HEK293 (cell line): ENCODE measurements at regions not wholly inside any gene's neighbourhood (a gene's known extent, or its start where the extent isn't known, plus 50 kb on each side); places are given as distances from the start of the nearest gene placed in this dataset.

ENCODE experiments used
- GLI2 ChIP-seq: fragments of 450-650 bp; formaldehyde crosslinking; IDR thresholded peaks from 2 replicates; pipeline ENCODE4; 2017; ENCODE audit warnings: missing biosample characterization, missing genetic modification characterization, low read depth, borderline replicate concordance
- TCF7L2 ChIP-seq: IDR thresholded peaks from 2 replicates; pipeline ENCODE4 v1.6.1; 2011; ENCODE audit warnings: low read depth, mild to moderate bottlenecking, inconsistent platforms, low read length, moderate library complexity, borderline replicate concordance
- ZBTB48 ChIP-seq: fragments of 450-650 bp; formaldehyde crosslinking; IDR thresholded peaks from 2 replicates; pipeline ENCODE4 v1.5.1; 2016; ENCODE audit warnings: missing biosample characterization, missing genetic modification characterization
- TF ChIP-seq, protein P1 (sequence below): fragments of 450-650 bp; formaldehyde crosslinking; IDR thresholded peaks from 2 replicates; pipeline ENCODE4 v1.5.1; 2016; ENCODE audit warnings: missing biosample characterization, missing genetic modification characterization
- TF ChIP-seq, protein P2 (sequence below): fragments of 450-650 bp; formaldehyde crosslinking; IDR thresholded peaks from 2 replicates; pipeline ENCODE4 v1.5.1; 2016; ENCODE audit warnings: missing biosample characterization, missing genetic modification characterization
- TF ChIP-seq, protein P3 (sequence below): fragments of 450-650 bp; formaldehyde crosslinking; IDR thresholded peaks from 2 replicates; pipeline ENCODE4 v1.5.1; 2016; ENCODE audit warnings: missing biosample characterization, missing genetic modification characterization

DNA sequence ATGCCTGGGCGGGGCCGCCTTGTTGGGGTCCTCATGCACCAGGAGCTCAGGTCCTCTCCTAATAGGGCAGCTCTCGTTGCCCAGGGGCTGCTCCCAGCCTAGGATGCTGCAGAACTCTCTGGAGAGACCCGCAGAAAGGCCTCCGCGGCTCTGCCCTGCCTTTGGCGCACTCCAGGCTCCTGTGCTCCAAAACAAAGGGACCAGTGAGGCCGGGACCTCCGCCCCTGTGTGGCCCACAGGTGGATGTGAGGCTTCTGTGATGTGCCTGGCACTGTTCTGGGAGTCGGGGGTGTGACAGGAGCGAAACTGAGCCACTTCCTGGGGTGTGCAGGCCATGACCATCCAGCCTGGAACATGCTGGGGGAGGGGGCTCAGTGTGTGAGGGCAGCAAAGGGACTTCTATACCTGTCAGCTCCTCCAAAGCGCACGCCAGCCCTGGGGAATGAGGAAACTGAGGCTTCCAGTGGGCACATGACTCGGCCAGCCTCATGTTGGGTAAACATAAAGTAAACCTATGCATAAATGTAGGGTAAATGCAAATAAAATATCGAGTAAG, 153.2 kb downstream of the IRF8 start:
- TF ChIP-seq, protein P1, sequence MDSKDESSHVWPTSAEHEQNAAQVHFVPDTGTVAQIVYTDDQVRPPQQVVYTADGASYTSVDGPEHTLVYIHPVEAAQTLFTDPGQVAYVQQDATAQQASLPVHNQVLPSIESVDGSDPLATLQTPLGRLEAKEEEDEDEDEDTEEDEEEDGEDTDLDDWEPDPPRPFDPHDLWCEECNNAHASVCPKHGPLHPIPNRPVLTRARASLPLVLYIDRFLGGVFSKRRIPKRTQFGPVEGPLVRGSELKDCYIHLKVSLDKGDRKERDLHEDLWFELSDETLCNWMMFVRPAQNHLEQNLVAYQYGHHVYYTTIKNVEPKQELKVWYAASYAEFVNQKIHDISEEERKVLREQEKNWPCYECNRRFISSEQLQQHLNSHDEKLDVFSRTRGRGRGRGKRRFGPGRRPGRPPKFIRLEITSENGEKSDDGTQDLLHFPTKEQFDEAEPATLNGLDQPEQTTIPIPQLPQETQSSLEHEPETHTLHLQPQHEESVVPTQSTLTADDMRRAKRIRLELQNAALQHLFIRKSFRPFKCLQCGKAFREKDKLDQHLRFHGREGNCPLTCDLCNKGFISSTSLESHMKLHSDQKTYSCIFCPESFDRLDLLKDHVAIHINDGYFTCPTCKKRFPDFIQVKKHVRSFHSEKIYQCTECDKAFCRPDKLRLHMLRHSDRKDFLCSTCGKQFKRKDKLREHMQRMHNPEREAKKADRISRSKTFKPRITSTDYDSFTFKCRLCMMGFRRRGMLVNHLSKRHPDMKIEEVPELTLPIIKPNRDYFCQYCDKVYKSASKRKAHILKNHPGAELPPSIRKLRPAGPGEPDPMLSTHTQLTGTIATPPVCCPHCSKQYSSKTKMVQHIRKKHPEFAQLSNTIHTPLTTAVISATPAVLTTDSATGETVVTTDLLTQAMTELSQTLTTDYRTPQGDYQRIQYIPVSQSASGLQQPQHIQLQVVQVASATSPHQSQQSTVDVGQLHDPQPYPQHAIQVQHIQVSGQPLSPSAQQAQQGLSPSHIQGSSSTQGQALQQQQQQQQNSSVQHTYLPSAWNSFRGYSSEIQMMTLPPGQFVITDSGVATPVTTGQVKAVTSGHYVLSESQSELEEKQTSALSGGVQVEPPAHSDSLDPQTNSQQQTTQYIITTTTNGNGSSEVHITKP (tag by site-specific recombination) = no peak
- no peak for TF ChIP-seq ZBTB48 (tag by site-specific recombination)
- TF ChIP-seq GLI2 = no peak
- TF ChIP-seq, protein P2, sequence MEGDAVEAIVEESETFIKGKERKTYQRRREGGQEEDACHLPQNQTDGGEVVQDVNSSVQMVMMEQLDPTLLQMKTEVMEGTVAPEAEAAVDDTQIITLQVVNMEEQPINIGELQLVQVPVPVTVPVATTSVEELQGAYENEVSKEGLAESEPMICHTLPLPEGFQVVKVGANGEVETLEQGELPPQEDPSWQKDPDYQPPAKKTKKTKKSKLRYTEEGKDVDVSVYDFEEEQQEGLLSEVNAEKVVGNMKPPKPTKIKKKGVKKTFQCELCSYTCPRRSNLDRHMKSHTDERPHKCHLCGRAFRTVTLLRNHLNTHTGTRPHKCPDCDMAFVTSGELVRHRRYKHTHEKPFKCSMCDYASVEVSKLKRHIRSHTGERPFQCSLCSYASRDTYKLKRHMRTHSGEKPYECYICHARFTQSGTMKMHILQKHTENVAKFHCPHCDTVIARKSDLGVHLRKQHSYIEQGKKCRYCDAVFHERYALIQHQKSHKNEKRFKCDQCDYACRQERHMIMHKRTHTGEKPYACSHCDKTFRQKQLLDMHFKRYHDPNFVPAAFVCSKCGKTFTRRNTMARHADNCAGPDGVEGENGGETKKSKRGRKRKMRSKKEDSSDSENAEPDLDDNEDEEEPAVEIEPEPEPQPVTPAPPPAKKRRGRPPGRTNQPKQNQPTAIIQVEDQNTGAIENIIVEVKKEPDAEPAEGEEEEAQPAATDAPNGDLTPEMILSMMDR (tag by site-specific recombination) = no peak
- TF ChIP-seq TCF7L2 = no peak
- TF ChIP-seq, protein P3, sequence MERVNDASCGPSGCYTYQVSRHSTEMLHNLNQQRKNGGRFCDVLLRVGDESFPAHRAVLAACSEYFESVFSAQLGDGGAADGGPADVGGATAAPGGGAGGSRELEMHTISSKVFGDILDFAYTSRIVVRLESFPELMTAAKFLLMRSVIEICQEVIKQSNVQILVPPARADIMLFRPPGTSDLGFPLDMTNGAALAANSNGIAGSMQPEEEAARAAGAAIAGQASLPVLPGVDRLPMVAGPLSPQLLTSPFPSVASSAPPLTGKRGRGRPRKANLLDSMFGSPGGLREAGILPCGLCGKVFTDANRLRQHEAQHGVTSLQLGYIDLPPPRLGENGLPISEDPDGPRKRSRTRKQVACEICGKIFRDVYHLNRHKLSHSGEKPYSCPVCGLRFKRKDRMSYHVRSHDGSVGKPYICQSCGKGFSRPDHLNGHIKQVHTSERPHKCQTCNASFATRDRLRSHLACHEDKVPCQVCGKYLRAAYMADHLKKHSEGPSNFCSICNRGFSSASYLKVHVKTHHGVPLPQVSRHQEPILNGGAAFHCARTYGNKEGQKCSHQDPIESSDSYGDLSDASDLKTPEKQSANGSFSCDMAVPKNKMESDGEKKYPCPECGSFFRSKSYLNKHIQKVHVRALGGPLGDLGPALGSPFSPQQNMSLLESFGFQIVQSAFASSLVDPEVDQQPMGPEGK (tag by site-specific recombination) = no peak
